Prostate gland (tissue), 2 donors: ENCODE measurements at regions not wholly inside any gene's neighbourhood (a gene's known extent, or its start where the extent isn't known, plus 50 kb on each side); places are given as distances from the start of the nearest gene placed in this dataset.

Source experiments
- DNase-seq: peaks from one replicate; pipeline ENCODE4 v3.0.0-alpha.2; 2019; ENCODE audit warnings: low spot score
- H3K27ac ChIP-seq, 2 donors: fragments of 200-600 bp; sonication (generic); 2 replicates each; pipeline ENCODE4 v1.5.1; 2017 to 2019
- H3K27me3 ChIP-seq: fragments of 200-600 bp; sonication (generic); replicated peaks from 2 replicates; pipeline ENCODE4 v1.5.1; 2019; ENCODE audit not compliant: insufficient read depth
- H3K36me3 ChIP-seq, 2 donors: fragments of 200-600 bp; sonication (generic); 1 replicate in 1 of 2; 2 replicates in 1 of 2; pipeline versions ENCODE4 v1.5.1 to v1.8.1; 2017 to 2019
- H3K4me1 ChIP-seq: fragments of 200-600 bp; sonication (generic); replicated peaks from 2 replicates; pipeline ENCODE4 v1.5.1; 2019
- H3K4me3 ChIP-seq, 2 donors: fragments of 200-600 bp; sonication (generic); 2 replicates each; pipeline ENCODE4 v1.5.1; 2017 to 2019
- H3K9me3 ChIP-seq: fragments of 200-600 bp; sonication (generic); 2 replicates; pipeline ENCODE4 v1.5.1; 2017
- POLR2A ChIP-seq: fragments of 450-650 bp; IDR thresholded peaks from one replicate; pipeline ENCODE4 v1.6.1; 2016; ENCODE audit warnings: antibody characterized with exemption, mild to moderate bottlenecking
- POLR2AphosphoS5 ChIP-seq: sonication (generic); formaldehyde crosslinking; IDR thresholded peaks from one replicate; pipeline ENCODE4 v1.6.1; 2017; ENCODE audit warnings: antibody characterized with exemption
- WGBS: methylation state at CpG from one replicate; pipeline ENCODE4 v1.1.5; 2018; 5-methylcytosine and 5-hydroxymethylcytosine counted together
- intact Hi-C: fragments of 100-400 bp; cut with DNase I; formaldehyde crosslinking; loops from one replicate; pipeline ENCODE4 v1.14.2; 2022
- TF ChIP-seq, protein P1 (sequence below), 4 experiments: fragments of 200-600 bp in 2 of 4; fragments of 450-650 bp in 2 of 4; sonication (generic) in 2 of 4; IDR thresholded peaks; 1 replicate in 3 of 4; 2 replicates in 1 of 4; pipeline ENCODE4 v1.5.1; 2016 to 2019; ENCODE audit warnings: antibody characterized with exemption in 4 of 4, mild to moderate bottlenecking in 2 of 4, moderate library complexity in 2 of 4

DNA sequence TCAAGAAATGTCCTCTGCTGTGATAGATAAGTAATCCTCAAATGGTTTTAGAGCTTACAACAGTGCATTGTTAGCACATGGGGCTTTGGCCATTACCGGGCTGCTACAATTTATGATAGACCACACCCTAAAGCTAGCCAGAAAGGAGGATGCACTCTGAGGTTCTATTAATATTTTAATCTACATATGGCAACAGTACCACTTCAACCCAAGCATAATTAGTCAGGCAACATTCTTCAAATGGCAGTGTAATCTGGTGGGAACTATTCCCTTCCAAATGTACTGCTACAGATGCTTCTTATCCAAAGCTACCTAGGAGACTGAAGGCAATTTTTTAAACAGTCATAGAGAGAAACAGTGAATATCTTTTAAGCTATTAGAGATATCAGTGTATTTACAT is 697.6 kb downstream of the KCNA4 start:
- TF ChIP-seq POLR2A (no peak), POLR2AphosphoS5 (no peak)
- TF ChIP-seq, protein P1, sequence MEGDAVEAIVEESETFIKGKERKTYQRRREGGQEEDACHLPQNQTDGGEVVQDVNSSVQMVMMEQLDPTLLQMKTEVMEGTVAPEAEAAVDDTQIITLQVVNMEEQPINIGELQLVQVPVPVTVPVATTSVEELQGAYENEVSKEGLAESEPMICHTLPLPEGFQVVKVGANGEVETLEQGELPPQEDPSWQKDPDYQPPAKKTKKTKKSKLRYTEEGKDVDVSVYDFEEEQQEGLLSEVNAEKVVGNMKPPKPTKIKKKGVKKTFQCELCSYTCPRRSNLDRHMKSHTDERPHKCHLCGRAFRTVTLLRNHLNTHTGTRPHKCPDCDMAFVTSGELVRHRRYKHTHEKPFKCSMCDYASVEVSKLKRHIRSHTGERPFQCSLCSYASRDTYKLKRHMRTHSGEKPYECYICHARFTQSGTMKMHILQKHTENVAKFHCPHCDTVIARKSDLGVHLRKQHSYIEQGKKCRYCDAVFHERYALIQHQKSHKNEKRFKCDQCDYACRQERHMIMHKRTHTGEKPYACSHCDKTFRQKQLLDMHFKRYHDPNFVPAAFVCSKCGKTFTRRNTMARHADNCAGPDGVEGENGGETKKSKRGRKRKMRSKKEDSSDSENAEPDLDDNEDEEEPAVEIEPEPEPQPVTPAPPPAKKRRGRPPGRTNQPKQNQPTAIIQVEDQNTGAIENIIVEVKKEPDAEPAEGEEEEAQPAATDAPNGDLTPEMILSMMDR (IDR thresholded peaks at IDR 0.05): no peak
- Histone ChIP-seq H3K27me3 (no peaks in the 10 kb centered on the region), H3K9me3 (no peaks in the 10 kb centered on the region), H3K36me3 (no peaks in the 10 kb centered on the region), H3K27ac (no peak overlapping the region), H3K4me1 (no peaks in the 10 kb centered on the region), H3K4me3 (no peak overlapping the region)
- intact Hi-C loops: no loop called here
- no peak for DNase-seq
- WGBS: 73% methylated on average over 1 of the region's 1 CpG

DNA sequence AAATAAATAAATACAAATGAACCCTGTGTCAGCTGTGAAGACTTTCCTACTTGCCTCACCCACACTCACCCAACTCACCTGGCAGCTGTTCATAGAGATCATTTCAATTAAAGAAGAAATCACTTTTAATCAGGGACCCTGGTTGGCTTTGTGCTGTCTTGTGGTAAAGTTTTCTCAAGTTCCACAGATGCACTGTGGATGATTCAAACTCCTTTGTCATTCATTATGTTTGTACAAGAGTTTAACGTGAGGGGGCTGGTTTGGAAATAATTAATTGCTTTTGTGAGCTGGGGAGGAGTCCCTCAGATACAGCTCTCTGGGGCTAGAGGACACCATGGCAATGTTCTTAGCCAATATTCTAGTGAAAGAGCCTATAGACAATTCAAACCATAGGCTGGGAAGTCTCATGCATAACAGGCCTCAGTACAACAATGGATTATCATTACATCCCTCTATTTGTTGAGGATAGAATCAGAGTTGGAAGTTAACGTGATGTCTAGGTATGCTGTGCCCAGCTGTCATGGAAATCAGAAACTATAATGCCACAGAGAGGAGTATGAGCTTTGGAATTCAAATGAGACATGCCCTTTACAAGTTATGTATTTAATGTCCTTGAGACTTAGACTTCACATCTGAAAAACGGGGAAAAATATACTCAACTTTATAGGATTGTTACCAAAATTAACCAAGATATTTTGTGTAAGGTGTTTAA is 698.5 kb downstream of the KCNA4 start:
- Histone ChIP-seq H3K36me3 (no peaks in the 10 kb centered on the region), H3K4me3 (no peak overlapping the region), H3K9me3 (no peaks in the 10 kb centered on the region), H3K4me1 (no peaks in the 10 kb centered on the region), H3K27me3 (no peaks in the 10 kb centered on the region), H3K27ac (no peak overlapping the region)
- no peak for TF ChIP-seq POLR2AphosphoS5
- TF ChIP-seq, protein P1 (IDR thresholded peaks at IDR 0.05): no peak
- no peak for TF ChIP-seq POLR2A
- intact Hi-C loops: no loop called here
- 55% methylated on average over 3 of the region's 3 CpGs for WGBS
- DNase-seq: no peak

DNA sequence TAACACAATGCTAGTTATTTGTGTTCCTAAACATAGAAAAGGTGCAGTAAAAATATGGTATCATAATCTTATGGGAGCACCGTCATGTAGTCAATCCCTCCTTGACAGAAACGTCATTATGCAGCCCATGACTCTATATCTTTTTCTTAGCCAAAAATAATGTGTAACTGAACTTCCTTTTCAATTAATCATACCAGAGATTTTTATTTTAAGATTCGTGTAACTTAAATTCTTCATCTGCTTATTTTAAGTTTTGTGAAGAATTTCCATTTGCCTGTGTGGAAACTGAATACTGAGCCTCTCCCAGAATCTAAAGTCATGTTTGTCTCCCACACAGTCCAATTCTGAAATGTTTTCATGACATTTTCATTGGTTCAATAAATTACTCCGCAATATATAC is 699.1 kb downstream of the KCNA4 start:
- no peaks in the 10 kb centered on the region for H3K27me3 ChIP-seq
- TF ChIP-seq, protein P1 (IDR thresholded peaks at IDR 0.05): no peak
- no peak for TF ChIP-seq POLR2A
- TF ChIP-seq POLR2AphosphoS5: no peak
- intact Hi-C loops: no loop called here
- H3K27ac ChIP-seq: no peak overlapping the region
- H3K36me3 ChIP-seq: no peaks in the 10 kb centered on the region
- H3K4me1 ChIP-seq: no peaks in the 10 kb centered on the region
- DNase-seq: no peak
- no peak overlapping the region for H3K4me3 ChIP-seq
- H3K9me3 ChIP-seq: no peaks in the 10 kb centered on the region
- whole genome bisulfite sequencing: 72% methylated on average over 4 of the region's 4 CpGs

DNA sequence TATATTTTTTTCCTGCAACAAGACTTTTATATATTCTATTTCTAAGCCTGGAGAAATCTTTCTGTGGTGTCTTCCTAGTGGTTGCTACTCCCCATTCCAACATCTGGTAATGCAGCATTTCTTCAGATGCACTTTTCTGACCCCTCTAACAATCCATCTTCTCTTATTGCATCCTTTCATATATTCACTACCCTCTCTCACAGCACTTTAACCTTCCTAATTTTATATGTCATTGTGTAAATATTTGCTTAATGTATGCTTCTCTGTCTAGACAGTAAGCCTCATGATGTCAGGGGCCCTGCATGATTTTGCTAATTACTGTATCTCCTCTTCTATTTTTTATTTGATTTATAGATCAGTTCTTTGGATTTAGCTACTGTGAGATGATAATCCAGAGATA is 701.6 kb downstream of the KCNA4 start:
- no peaks in the 10 kb centered on the region for H3K36me3 ChIP-seq
- no peak overlapping the region for H3K4me3 ChIP-seq
- H3K27me3 ChIP-seq: no peaks in the 10 kb centered on the region
- no peak for TF ChIP-seq POLR2A
- TF ChIP-seq, protein P1 (IDR thresholded peaks at IDR 0.05): no peak
- no peak for TF ChIP-seq POLR2AphosphoS5
- no peak for DNase-seq
- no peaks in the 10 kb centered on the region for H3K9me3 ChIP-seq
- no peak overlapping the region for H3K27ac ChIP-seq
- intact Hi-C loops: no loop called here
- H3K4me1 ChIP-seq: no peaks in the 10 kb centered on the region

DNA sequence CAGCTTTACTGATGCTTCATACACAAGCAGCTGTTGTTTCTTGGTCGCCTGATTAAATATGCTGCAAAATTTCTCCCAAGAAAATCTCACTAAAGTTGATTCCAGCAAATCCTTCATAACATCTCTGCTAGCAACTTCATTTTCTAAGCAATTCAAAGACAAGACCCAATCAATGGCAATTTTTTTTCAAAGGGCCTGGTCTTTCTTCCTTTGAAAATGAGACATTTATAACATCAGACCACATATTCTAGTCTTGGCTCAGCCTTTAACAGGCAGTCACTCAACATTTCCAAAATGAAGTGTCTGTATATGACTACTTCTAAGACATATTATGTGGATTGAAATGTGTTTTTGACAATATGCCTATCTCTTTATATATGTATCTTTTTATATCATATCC is 702.6 kb downstream of the KCNA4 start:
- Histone ChIP-seq H3K36me3 (no peaks in the 10 kb centered on the region), H3K4me1 (no peaks in the 10 kb centered on the region), H3K4me3 (no peak overlapping the region), H3K27ac (no peak overlapping the region), H3K27me3 (no peaks in the 10 kb centered on the region), H3K9me3 (no peaks in the 10 kb centered on the region)
- intact Hi-C loops: no loop called here
- DNase-seq: no peak
- WGBS: 84% methylated on average over 1 of the region's 1 CpG
- TF ChIP-seq, protein P1 (IDR thresholded peaks at IDR 0.05): no peak
- TF ChIP-seq POLR2AphosphoS5 (no peak), POLR2A (no peak)
